ENCODE measurements at regions not wholly inside any gene's neighbourhood (a gene's known extent, or its start where the extent isn't known, plus 50 kb on each side); places are given as distances from the start of the nearest gene placed in this dataset.
A peak's percentile ranks its signal among the peaks of the same experiment; 100 is the strongest.

DNA sequence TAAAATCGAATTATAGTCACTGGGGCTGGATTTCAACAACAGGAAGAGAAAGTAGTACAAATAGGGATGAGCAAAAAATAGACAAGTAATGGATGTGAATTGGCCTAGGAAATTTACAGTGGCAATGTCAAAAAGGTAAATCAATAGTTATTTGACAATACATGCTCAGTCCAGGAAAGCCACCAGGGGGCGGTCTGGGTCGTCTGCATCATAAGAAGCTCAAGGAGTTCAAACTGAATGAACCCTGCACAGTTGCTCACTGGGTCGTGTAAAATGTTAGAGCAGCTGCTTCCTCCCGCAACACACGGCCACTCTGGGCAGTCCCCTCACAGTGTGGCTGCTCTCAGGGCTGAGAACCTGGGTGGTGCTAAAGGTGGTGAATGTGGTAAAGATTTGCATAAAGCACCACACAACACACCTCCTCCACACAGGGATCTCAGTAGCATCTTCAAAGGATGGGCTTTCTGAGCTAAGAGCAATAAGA is 85.9 kb downstream of the ZNF280B start:
- peak; percentile 21 for DNase-seq

DNA sequence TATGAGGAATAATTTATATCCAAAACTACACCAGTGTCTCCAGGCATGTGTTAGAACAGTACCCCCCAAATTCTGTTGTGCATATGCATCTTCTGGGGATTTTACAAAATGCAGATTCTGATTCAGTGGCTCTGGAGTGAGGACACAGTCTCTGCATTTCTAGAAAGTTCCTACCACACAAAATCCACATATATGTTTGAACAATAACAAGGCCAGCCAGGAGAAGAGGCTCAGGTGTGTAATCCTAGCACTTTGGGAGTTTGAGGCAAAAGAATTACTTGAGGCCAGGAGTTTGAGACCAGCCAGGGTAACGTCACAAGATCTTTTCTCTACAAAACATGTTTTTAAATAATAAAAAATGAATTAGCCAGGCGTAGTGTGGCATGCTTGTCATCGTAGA is 84.9 kb downstream of the ZNF280B start:
- no peak for DNase-seq

DNA sequence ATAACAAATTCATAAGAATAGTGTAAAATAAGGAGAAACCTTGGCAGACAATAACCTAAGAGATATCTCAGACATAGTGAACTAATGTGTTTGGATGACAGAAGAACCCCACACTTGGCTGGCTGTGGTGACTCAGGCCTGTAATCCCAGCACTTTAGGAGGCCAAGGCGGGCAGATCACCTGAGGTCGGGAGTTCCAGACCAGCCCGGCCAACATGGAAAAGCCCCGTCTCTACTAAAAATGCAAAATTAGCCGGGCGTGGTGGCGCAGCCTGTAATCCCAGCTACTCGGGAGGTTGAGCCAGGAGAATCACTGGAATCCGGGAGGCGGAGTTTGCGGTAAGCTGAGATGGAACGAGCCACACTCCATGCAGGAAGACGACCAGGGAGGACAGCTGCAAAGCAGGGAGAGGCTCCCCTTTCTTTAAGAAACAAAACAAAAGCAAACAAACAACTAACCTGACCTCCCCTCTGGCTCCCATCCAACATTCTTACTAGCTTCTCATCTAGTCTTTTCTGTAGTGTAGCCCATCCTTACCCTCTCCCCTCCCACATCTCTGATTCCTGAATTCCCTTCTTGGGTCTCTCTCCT is 84.2 kb downstream of the ZNF280B start:
- no peak for DNase-seq

DNA sequence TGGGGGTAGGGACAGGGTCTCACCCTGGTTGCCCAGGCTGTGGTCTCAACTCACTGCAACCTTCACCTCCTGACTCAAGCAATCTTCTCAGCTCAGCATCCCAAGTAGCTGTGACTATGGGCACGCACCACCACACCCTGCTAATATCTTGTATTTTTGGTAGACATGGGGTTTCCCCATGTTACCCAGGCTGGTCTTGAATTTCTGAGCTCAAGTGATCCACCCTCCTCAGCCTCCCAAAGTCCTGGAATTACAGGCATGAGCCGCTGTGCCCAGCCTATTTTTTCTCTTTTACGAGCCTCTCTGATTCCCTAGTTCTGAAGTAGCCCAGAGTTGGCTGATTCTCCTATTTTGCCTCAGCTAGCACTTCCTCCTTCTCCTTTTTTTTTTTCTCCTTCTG is 83.6 kb downstream of the ZNF280B start:
- DNase-seq = no peak

DNA sequence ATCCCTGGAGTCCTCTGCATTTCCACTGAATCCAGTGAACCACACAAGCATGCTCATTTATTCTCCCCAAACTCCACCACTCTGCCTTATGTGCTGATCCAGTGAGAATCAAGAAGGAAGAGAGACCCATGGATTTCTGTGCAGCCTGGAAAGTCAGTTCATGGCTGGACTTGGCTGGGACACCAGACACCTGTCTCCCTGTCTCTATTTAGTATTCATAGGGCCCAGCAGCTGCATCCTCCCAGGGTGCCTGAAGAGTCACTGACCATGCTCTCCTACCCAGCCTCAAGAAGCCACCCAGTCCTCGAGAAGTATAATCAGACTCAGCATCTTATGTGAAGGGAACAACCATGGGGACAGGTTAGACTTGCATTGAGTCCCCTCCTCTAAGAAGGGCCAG is 83.2 kb downstream of the ZNF280B start:
- no peak for DNase-seq

DNA sequence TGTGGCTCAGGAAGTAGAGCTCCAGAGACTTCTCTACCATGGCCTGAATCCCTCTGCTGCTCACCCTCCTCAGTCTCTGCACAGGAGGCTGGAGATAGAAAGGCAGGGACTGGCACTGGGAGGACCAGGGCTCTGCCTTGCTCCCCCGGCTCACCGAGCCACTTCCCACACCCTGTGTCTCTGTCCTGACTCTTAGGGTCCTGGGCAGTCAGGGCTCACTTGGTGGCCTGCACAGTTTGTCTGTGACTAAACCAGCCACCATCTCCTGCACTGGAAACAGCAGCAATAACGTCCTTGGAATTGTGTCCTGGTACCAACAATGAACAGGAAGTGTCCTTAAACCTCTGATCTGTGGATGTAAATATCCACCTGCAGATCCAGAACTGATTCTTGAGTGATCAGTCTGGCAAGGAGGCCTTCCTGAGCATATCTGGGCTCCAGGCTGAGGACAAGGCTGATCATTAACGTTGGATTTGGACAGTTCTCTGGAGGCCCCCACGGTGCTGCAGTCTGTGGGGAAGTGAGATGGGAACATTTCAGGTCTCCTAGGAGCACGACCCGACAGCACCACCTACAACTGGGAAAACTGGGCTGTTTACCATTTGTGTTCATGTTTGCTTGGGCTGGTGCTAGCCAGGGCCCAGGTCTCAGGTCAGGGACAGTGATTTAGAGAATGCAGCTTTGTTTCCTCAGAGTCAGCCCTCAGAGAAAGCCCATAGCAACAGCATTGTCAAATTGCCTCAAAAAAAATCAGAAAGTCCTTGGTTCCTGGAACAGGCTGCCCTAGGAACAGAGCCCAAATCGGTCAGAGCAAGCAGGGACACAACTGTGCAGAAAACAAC is 82.5 kb downstream of the ZNF280B start:
- DNase-seq = no peak

DNA sequence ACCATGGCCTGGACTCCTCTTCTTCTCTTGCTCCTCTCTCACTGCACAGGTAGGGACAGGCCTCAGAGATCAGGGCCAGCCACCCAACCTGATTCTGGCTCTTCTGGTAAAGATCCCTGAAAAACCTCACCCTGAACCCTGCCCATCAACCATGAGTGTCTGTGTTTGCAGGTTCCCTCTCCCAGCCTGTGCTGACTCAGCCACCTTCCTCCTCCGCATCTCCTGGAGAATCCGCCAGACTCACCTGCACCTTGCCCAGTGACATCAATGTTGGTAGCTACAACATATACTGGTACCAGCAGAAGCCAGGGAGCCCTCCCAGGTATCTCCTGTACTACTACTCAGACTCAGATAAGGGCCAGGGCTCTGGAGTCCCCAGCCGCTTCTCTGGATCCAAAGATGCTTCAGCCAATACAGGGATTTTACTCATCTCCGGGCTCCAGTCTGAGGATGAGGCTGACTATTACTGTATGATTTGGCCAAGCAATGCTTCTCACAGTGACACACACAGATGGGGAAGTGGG is 80.9 kb downstream of the ZNF280B start:
- DNase-seq = no peak

DNA sequence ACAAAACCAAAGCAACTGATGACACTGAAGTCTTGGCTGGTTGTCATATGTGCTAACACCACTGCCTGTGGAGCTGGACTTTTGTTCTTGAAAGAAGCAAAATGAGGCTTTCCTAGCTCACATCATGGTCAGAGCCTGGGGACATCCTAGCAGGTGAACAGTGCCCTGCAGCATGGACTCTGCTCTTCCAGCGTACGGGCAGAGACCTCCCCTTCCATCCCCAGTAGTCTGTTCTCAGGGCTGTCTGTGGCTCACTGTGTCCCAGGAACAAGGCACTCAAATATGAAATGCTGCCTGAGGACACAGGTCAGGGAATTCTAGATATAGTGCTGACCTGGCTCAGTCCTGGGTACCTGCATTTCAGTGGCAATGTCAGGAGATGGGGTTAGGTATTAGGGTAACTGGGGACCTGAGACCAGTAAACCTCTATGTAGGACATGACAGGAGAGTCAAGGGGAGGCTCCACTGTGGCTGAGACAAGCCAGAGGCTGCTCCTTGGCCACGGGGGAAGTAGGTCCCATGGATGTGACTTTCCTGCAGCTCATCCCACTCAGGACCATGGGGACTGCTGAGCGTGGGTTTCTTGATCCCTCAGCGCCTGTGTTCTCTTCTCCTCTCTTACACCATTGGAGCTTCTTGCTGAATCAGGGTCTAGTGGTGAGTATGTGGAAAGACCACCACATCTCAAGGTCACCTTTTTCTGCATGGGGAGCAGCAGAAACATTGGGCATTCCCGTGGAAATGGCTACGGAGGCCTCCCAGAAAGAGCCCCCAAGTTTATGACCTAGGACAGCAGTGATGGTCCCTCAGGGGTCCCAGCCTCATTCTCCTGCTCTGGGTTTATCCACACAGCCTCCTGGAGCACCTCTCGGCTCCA is 80.1 kb downstream of the ZNF280B start:
- no peak for DNase-seq

DNA sequence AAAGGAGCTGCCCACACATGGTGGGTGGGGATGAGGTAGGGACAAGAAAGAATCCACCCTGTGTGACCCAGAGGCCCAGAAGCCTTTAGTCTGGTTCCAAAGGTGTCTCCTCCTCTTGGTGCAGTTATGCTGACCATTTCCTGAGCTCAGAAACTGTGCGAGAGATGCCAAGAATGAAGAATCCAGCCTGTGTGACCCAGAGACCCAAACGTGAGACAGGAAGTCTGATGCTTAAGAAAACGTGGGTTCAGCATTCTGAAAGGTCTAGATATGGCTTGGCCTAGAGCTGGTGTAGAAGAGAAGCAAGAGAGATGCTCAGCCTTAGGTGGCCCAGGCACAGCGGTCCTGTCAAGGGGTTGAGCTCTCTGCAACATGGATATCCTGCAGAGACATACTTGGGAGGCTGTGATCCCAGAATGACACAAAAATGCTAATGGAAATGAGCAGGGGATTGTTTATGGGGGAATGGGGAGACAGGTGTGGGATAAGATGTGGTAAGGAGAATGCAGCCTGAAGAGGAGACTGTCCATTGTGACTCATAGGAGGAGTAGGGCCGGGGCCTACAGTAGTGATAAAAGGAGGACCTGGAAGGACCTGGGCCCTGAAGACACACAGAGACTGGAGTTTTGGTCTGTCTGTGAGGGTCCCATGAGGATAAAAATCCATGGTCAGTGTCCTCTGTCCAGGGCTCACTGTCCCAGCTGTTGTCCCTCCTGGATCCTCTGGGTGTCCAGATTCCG is 79.0 kb downstream of the ZNF280B start:
- DNase-seq = no peak

DNA sequence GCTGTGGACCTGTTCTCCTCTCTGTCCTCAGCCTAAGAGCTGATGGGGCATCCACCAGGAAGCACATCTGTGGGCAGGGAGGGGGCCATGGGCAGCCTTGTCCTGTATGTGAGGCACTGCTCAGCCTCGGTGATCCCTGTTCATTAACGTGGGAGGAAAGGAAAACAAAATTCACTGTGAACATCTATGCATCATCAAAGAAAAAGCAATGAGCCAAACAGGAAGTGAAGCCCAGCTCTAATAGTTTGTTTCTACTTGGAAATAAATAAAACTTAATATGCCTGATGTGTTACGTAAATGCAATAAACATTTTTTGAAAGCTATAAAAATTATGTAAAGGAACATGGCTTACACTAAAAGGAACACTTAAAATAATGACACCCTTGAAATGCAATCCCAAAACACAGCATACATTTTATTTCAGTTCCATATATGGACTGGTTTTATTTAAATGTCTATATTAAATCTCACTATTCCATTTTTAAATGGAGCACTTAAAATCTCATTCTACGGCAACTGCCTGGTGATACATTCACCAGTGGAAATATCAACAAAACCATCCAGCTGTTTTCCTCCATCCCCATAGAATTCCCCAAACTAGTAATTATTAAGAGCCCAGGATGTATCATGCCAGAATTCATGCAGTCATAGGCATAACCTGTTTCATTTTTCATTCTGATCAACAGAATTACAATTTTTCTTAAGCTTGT is 78.3 kb downstream of the ZNF280B start:
- no peak for DNase-seq

DNA sequence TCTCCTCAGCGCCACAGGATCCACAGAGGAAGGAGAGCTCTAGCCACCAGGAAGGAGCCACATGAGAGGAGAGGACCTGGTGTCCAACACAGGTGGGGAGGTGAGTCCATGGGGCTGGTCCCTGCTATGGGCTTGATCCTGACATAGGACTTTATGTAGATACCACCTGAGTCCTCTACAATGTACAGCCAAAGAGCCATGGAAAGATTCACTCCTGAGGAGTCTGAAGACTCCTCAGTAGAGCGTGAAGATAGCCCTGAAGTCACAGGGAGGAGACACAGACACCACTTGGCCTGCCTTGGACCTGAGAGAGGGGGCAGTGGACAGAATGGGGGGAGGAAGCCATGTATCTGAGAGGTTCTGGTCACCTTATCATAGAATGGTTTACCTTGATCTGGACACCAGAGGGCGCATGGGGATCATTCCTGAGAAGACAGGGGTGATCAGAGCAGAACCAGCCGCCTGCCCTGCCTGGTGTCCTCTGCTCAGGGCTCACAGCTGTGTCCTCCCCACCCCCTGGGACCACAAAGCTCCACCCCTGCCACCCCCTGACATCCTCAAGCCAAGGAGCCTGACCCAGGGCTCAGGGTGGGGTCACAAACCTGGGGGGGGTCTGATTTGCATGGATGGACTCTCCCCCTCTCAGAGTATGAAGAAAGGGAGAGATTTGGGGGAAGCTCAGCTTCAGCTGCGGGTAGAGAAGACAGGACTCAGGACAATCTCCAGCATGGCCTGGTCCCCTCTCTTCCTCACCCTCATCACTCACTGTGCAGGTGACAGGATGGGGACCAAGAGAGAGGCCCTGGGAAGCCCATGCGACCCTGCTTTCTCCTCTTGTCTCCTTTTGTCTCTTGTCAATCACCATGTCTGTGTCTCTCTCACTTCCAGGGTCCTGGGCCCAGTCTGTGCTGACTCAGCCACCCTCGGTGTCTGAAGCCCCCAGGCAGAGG is 77.0 kb downstream of the ZNF280B start:
- DNase-seq = peak; percentile 34

DNA sequence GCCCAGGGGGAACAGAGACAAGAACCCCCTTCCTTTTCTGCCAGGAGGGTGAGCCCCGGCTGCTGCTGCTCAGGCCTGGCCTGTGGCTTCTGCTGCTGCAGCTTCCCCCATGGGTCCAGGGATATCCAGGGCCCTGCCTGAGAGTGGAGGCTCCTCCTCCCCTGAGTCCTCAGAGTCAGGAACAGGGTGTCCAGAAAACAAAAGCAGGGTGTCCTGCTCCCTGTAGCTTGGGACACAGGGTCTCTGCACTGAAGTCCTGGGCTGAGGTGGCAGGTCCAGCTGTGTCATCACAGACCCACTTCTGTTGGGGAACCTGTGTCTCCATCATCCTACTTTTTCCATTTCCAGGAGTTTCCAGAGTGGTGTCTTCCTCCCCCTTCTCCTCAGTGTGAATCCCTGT is 76.1 kb downstream of the ZNF280B start:
- DNase-seq = no peak

DNA sequence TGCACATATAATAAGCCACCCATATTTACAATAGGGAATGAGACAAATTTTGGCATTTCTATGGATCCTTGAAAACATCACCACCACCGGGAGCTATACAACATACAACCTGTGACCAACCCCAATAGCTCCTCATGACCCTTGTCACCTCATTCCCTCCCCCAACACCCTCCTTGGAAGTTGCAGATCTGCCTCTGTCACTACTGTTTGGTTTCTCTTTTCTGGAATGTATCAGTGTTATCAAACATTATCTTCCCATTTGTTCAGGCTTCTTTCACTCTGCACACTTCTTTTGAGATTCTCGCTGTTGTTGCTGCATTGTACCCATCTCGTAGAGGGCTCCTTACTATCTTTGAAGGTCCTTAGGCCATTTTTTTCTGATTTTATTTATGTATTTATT is 75.6 kb downstream of the ZNF280B start:
- no peak for DNase-seq

DNA sequence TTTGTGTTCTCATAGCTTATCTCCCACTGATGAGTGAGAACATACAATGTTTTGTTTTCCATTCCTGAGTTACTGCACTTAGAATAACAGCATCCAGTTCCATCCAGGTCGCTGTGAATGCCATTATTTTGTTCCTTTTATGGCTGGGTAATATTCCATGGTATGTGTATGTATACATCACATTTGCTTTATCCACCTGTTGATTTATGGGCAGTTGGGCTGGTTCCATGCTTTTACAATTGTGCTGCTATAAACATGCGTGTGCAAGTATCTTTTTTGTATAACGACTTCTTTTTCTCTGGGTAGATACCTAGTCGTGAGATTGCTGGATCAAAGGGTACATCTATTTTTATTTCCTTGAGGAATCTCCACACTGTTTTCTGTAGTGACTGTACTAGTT is 74.8 kb downstream of the ZNF280B start:
- no peak for DNase-seq

All from 8988T (cell line).